Motor neuron (in vitro differentiated cells): ENCODE measurements at regions not wholly inside any gene's neighbourhood (a gene's known extent, or its start where the extent isn't known, plus 50 kb on each side); places are given as distances from the start of the nearest gene placed in this dataset.
A peak's percentile ranks its signal among the peaks of the same experiment; 100 is the strongest.

ENCODE experiments used
- ATAC-seq, 8 experiments: fragments of 200-7000 bp; cut with Tn5 transposase; replicated peaks in 6 of 8; 2 replicates each; pipeline ENCODE4 v1.8.0; 2021; ENCODE audit warnings: mild to moderate bottlenecking in 8 of 8, moderate library complexity in 8 of 8
- H3K27ac ChIP-seq, 2 donors: fragments of 250-450 bp; sonication (Bioruptor Pico); 2 replicates each; pipeline ENCODE4 v1.9.0; 2021; ENCODE audit warnings: antibody characterized with exemption in 2 of 2, mild to moderate bottlenecking in 2 of 2, moderate library complexity in 1 of 2
- H3K4me1 ChIP-seq, 2 donors: fragments of 250-450 bp; sonication (Bioruptor Pico); replicated peaks in 1 of 2; 2 replicates each; pipeline ENCODE4 v1.6.1; 2021; ENCODE audit warnings: antibody characterized with exemption in 2 of 2, mild to moderate bottlenecking in 2 of 2, moderate library complexity in 1 of 2
- H3K4me3 ChIP-seq, 5 donors: fragments of 250-450 bp; sonication (Bioruptor Pico); 2 replicates each; pipeline ENCODE4 v1.9.0; 2021; ENCODE audit warnings: antibody characterized with exemption in 5 of 5, mild to moderate bottlenecking in 5 of 5, moderate library complexity in 4 of 5
- WGBS, 10 experiments: fragments of 450-650 bp; shearing (Covaris generic); methylation state at CpG; one replicate each; pipeline ENCODE4 v1.0.0; 2022; 5-methylcytosine and 5-hydroxymethylcytosine counted together
- in situ Hi-C, 9 experiments: fragments of 400-800 bp; cut with MboI; loops; one replicate each; pipeline ENCODE4 v1.15.0; 2021; ENCODE audit warnings: low sequenced_read_pairs in 9 of 9, low pct_unique_long_range_greater_than_20kb in 2 of 9; ENCODE audit not compliant: unreplicated experiment in 9 of 9

DNA sequence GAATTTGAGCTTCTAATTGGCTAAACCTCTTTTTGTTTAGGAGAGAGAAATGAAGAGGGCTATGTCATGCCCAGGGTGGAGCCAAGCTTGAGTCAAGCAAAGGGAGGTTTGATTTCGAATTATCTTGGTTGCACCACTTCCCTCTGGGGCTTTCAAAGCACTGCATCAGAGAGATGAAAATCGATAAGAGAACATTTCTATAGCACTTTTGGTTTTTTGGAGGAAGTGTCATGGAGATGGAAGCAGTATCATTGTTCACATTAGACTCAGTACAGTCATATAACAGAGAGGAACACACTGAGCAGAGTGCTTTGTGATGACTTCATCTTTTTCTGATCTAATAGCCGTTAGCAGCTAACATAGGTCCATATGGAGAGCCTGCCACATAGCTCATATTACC is 120.3 kb upstream of the UXS1 start:
- no peaks in the 10 kb centered on the region for H3K4me1 ChIP-seq
- H3K27ac ChIP-seq, result no peak overlapping the region
- no peak overlapping the region for H3K4me3 ChIP-seq
- in situ Hi-C loops, result no loop called here
- 0 to 97% (median 76%) methylated on average over 1 to 3 of the region's 3 CpGs for WGBS, 10 experiments
- ATAC-seq, result peak in 6 of 8 experiments; percentile 47 to 100 (median 78)

DNA sequence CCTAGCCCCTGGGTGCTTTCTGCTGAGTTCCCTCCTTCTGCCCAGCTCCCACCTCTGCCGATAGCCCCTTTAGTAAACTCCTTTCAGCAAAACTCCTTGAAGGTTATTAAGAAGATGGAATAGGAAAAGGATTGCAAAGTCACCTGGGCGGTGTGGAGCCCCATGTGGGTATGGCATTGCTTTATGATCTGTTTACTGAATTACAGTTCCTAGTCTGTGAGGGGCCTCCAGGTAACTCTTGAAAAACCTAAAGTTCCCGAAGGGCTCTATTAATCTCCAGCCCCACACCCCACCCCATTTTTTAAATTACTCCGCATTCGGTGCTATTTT is 116.9 kb upstream of the UXS1 start:
- no peak for ATAC-seq
- Histone ChIP-seq H3K4me3 (no peak overlapping the region), H3K27ac (no peak overlapping the region), H3K4me1 (no peaks in the 10 kb centered on the region)
- in situ Hi-C loops, result no loop called here
- 79 to 100% (median 93%) methylated on average over 2 to 5 of the region's 5 CpGs; no CpG with 5 or more reads in 3 of the 10 experiments for WGBS, 10 experiments

DNA sequence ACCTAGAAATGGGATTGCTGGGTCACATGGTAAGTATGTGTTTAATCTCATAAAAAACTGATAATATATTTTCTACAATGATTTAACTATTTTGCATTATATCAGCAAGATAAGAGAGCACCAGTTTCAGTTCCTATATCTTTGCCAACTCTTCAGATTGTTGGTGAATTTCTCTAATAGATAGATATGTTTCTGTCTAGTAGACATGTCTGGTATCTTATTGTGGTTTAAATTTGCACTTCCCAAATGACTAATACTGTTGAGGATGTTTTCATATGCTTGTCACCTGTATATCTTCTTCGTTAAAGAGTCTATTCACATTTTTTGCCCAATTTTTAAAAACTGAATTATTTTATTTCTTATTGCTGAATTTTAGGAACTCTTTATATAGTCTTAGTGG is 113.8 kb upstream of the UXS1 start:
- H3K27ac ChIP-seq, result no peak overlapping the region
- no peak overlapping the region for H3K4me3 ChIP-seq
- 0 to 100% (median 67%) methylated on average over 1 of the region's 1 CpG for WGBS, 10 experiments
- ATAC-seq, result no peak
- in situ Hi-C loops, result no loop called here
- H3K4me1 ChIP-seq, result no peaks in the 10 kb centered on the region

- Histone ChIP-seq H3K4me1 (no peaks in the 10 kb centered on the region), H3K4me3 (no peak overlapping the region), H3K27ac (no peak overlapping the region)
- in situ Hi-C loops, result no loop called here
- 29 to 100% (median 82%) methylated on average over 1 to 3 of the region's 3 CpGs; no CpG with 5 or more reads in 1 of the 10 experiments for whole genome bisulfite sequencing, 10 experiments
- ATAC-seq, result no peak
These were observed 112.3 kb upstream of the UXS1 start for GRCh38 chr2:106306387-106306786.

DNA sequence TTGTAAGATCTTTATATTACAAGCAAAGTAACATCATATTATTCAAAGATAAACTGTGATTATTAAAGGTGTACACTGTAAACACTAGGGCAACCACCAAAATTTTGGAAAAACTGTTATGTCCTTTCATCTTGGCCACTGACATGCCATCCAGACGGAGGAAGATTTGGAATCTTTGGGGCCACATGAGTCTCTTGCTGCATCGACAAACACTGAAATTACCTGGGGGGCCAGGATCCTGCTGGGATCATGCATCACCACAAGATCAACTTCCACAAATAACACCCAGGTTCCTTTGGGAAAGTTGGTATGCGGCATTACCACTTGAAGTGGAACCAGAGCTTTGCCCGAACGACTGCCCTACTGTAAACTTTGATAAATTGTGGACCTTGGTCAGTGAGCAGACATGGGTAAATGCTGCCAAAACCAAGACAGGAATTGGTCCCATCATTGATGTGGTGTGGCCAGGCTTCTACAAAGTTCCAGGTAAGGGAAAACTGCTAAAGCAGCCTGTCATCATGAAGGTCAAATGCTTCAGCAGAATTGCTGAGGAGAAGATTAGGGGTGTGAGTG is 110.6 kb upstream of the UXS1 start:
- H3K27ac ChIP-seq, result no peak overlapping the region
- in situ Hi-C loops, result no loop called here
- H3K4me1 ChIP-seq, result no peaks in the 10 kb centered on the region
- 32 to 100% (median 83%) methylated on average over 1 to 5 of the region's 5 CpGs; no CpG with 5 or more reads in 1 of the 10 experiments for WGBS, 10 experiments
- no peak for ATAC-seq
- H3K4me3 ChIP-seq, result no peak overlapping the region

DNA sequence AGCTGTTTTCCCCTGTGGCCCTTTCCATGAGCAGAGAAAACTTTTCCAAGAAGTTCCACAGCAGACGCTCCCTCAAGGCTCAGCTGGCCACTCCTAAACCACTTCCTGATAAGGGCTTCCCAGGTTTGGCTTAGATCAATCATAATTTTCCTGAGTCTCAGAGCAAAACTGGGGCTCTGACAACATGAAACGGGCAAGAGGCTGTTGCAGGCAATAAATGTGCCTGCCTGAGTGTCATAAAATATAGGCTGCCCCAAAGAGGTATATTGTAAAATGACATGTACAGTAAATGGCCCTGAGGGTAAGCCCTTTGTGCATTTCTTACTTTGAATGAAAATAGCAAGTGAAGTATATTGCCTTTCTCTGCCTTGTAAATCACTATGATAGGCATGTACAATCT is 105.6 kb upstream of the UXS1 start:
- Histone ChIP-seq H3K27ac (no peak overlapping the region), H3K4me1 (no peaks in the 10 kb centered on the region), H3K4me3 (no peak overlapping the region)
- in situ Hi-C loops, result no loop called here
- ATAC-seq, result no peak
- 0 to 70% (median 57%) methylated on average over 1 to 2 of the region's 2 CpGs; no CpG with 5 or more reads in 5 of the 10 experiments for WGBS, 10 experiments

DNA sequence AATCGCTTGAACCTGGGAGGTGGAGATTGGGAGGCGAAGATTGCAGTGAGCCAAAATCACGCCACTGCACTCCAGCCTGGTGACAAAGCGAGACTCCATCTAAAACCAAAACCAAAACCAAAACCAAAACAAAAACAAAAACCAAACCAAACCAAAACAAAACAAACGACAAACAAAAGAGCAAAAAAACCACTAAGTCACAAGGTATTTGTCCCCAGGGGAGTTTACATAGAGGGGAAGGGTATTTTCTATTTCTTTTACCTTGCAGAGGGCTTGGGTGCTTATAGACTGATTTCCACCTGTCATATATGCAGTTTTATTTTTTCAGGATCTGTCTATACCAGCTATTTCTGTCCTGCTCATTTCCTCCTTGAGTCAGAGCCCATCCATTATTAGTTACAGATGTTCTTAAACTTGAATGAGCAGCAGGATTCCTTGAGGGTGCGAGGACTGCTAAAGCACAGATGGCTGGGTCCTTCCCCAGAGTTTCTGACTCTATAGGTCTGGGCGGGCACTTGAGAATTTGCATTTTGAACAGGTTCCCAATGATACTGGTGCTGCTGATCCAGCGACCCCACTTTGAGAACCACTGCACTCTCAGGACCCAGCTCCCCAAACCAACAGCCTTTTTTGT is 102.2 kb upstream of the UXS1 start:
- ATAC-seq, result peak in 3 of 8 experiments; percentile 10 to 88 (median 73)
- Histone ChIP-seq H3K27ac (no peak overlapping the region), H3K4me1 (no peaks in the 10 kb centered on the region), H3K4me3 (no peak overlapping the region)
- WGBS, 10 experiments, result 0 to 100% (median 90%) methylated on average over 1 to 7 of the region's 8 CpGs; no CpG with 5 or more reads in 1 of the 10 experiments
- in situ Hi-C loops, result no loop called here

GRCh38 chr2:106294182-106294581 is 100.1 kb upstream of the UXS1 start:
- WGBS, 10 experiments, result 0 to 100% (median 91%) methylated on average over 1 of the region's 1 CpG; no CpG with 5 or more reads in 1 of the 10 experiments
- Histone ChIP-seq H3K4me1 (no peaks in the 10 kb centered on the region), H3K27ac (no peak overlapping the region), H3K4me3 (no peak overlapping the region)
- in situ Hi-C loops, result no loop called here
- peak in 2 of 8 experiments; percentile 23 to 71 for ATAC-seq

GRCh38 chr2:106293271-106293783 is 99.2 kb upstream of the UXS1 start:
- in situ Hi-C loops, result no loop called here
- 14 to 100% (median 92%) methylated on average over 1 to 2 of the region's 2 CpGs; no CpG with 5 or more reads in 3 of the 10 experiments for WGBS, 10 experiments
- peak in 3 of 8 experiments; percentile 47 to 61 (median 58) for ATAC-seq
- H3K27ac ChIP-seq, result no peak overlapping the region
- no peak overlapping the region for H3K4me3 ChIP-seq
- no peaks in the 10 kb centered on the region for H3K4me1 ChIP-seq

GRCh38 chr2:106292627-106293026 is 98.5 kb upstream of the UXS1 start:
- Histone ChIP-seq H3K4me3 (no peak overlapping the region), H3K4me1 (no peaks in the 10 kb centered on the region), H3K27ac (no peak overlapping the region)
- WGBS, 10 experiments, result 0 to 89% (median 80%) methylated on average over 1 to 3 of the region's 3 CpGs; no CpG with 5 or more reads in 3 of the 10 experiments
- in situ Hi-C loops, result no loop called here
- peak in 1 of 8 experiments; percentile 16 for ATAC-seq

- in situ Hi-C loops, result no loop called here
- no peak for ATAC-seq
- H3K27ac ChIP-seq, result no peak overlapping the region
- H3K4me3 ChIP-seq, result no peak overlapping the region
- 54 to 100% (median 96%) methylated on average over 1 to 9 of the region's 9 CpGs for WGBS, 10 experiments
- H3K4me1 ChIP-seq, result no peaks in the 10 kb centered on the region
These were observed 94.8 kb upstream of the UXS1 start for GRCh38 chr2:106288873-106289272.

DNA sequence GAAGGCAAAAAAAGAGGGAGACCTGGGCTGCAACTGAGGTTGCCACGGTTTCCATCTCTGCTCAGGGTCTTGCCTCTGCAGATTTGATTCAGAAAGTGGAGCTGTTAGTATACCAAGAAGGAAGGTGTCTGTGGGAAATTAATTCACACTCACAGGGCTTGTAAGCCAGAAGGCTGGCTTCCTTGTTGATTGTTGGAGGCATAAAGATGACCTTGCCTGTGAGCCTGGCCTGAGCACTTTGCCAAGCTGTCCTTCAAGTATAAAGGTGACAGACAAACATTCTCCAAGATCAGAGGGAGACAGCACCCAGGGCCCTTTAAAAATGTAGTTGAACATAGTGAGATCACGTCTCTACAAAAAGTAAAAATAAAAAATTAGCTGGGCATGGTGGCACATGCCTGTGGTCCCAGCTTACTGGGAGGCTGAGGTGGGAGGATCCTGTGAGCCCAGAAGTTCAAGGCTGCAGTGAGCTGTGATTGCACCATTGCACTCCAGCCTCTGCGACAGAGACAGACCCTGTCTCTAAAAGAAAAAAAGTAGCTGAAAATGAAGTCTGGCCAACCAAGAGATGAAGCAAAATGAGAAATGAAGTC is 91.2 kb upstream of the UXS1 start:
- WGBS, 10 experiments, result 50 to 100% (median 68%) methylated on average over 1 to 2 of the region's 3 CpGs; no CpG with 5 or more reads in 4 of the 10 experiments
- in situ Hi-C loops, result no loop called here
- H3K4me1 ChIP-seq, result peaks cover 21 to 23% of the 10 kb centered on the region in 2 donors

DNA sequence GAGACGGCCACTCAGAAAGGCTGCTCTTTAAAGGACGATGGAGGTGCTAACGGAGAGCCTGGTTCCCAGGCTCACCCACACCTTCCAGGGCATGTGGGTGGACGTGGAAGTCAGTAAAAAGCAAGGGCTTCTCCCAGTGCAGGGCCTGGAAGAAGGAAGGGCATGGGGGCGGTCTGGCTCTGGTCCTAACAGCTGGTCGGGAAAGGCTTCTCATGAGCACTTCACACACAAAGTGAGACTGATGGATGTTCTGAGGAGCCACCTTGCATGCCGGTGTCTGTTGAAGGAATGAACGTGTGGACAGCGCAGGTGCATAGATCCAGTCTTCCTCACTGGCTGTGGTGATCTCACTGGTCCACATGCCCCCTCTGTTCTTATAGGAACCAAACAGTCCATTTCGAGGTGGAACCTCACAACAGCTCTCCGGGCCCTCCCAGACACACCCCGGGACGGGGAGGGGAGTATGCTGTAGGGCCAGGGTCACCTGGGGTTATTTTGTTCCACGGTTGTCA is 90.6 kb upstream of the UXS1 start:
- H3K4me1 ChIP-seq, result peaks cover 26 to 27% of the 10 kb centered on the region in 2 donors
- no peak overlapping the region for H3K27ac ChIP-seq
- ATAC-seq, result no peak
- 16 to 100% (median 61%) methylated on average over 1 to 4 of the region's 14 CpGs; no CpG with 5 or more reads in 4 of the 10 experiments for WGBS, 10 experiments
- in situ Hi-C loops, result no loop called here
- H3K4me3 ChIP-seq, result no peak overlapping the region

More for the DNA sequence above, 91.2 kb upstream of the UXS1 start:
- H3K27ac ChIP-seq, result no peak overlapping the region
- ATAC-seq, result no peak
- H3K4me3 ChIP-seq, result no peak overlapping the region
